K562 (cell line): ENCODE measurements at regions not wholly inside any gene's neighbourhood (a gene's known extent, or its start where the extent isn't known, plus 50 kb on each side); places are given as distances from the start of the nearest gene placed in this dataset.

ENCODE experiments used
- ATAC-seq: fragments of 200-7000 bp; cut with Tn5 transposase; 3 replicates; pipeline ENCODE4 v1.9.1; 2020; ENCODE audit warnings: moderate library complexity
- BruUV-seq: library from RNA; stranded (reverse); fragments of 400-500 nt; replicated peaks from 2 replicates; lab custom pipeline; 2021; lab: Mats Ljungman, UMichigan
- CTCF ChIA-PET: fragments of 300-600 bp; formaldehyde crosslinking; extraction: SDS; loops from one replicate; lab custom pipeline; 2021; ENCODE audit warnings: low intra/inter-chr PET ratio; lab: Yijun Ruan, JAX
- POLR2A ChIA-PET: fragments of 300-600, 350-650 bp; sonication (Branson Sonifier 250); formaldehyde crosslinking; extraction: SDS; loops from one replicate; lab custom pipeline; 2021; ENCODE audit warnings: antibody characterized with exemption, inconsistent platforms; lab: Yijun Ruan, JAX
- DNase-seq, 4 experiments: peaks; one replicate each; pipeline versions ENCODE4 v3.0.0 to v3.0.0-alpha.2; 2011 to 2018; ENCODE audit warnings: low spot score in 3 of 4, mixed read lengths in 3 of 4; ENCODE audit errors: extremely low read depth in 1 of 4
- FAIRE-seq: peaks from 2 replicates; lab custom pipeline; 2011; peaks lifted over from hg19 to GRCh38; lab: Jason Lieb, UNC
- H2AFZ ChIP-seq: 2 replicates; pipeline ENCODE4 v1.6.0; 2011; ENCODE audit warnings: low read depth, low read length, control low read depth, inconsistent platforms
- H3K27ac ChIP-seq: fragments of 200-600 bp; 3 replicates; pipeline ENCODE4 v1.8.0; 2011; ENCODE audit warnings: low read depth, mild to moderate bottlenecking, control low read depth, inconsistent platforms, low read length, moderate library complexity, mixed read lengths; ENCODE audit errors: extremely low read depth
- H3K27me3 ChIP-seq, 2 experiments: fragments of 300-600 bp in 1 of 2; 2 replicates in 1 of 2; 3 replicates in 1 of 2; pipeline versions ENCODE4 v1.6.0 to v1.8.0; 2011; ENCODE audit warnings: inconsistent platforms in 2 of 2, low read length in 2 of 2, mild to moderate bottlenecking in 1 of 2, mixed read lengths in 1 of 2, moderate library complexity in 1 of 2; ENCODE audit not compliant: control insufficient read depth in 2 of 2, insufficient read depth in 2 of 2
- H3K36me3 ChIP-seq: fragments of 300-600 bp; 3 replicates; pipeline ENCODE4 v1.8.0; 2011; ENCODE audit warnings: mild to moderate bottlenecking, low read length, inconsistent platforms; ENCODE audit not compliant: control insufficient read depth, insufficient read depth
- H3K4me1 ChIP-seq, 2 experiments: fragments of 200-600 bp in 1 of 2; replicated peaks in 1 of 2; 2 replicates in 1 of 2; 3 replicates in 1 of 2; pipeline versions ENCODE4 v1.5.1 to v1.8.0; 2011; ENCODE audit warnings: inconsistent platforms in 2 of 2, low read length in 2 of 2, mild to moderate bottlenecking in 1 of 2, mixed read lengths in 1 of 2, moderate library complexity in 1 of 2; ENCODE audit not compliant: control insufficient read depth in 2 of 2, insufficient read depth in 2 of 2
- H3K4me2 ChIP-seq: 2 replicates; pipeline ENCODE4 v1.6.1; 2011; ENCODE audit warnings: low read length, control low read depth, inconsistent platforms, mixed read lengths; ENCODE audit not compliant: insufficient read depth
- H3K4me3 ChIP-seq: fragments of 200-600 bp; sonication (generic), shearing (Covaris generic); 2 replicates; pipeline ENCODE4 v1.5.1; 2016; ENCODE audit warnings: control low read depth, inconsistent platforms
- H3K79me2 ChIP-seq: fragments of 200-600 bp; 3 replicates; pipeline ENCODE4 v1.8.0; 2011; ENCODE audit warnings: low read length, inconsistent platforms; ENCODE audit not compliant: control insufficient read depth, insufficient read depth
- H3K9ac ChIP-seq, 2 experiments: 2 replicates each; pipeline versions ENCODE4 v1.6.0 to v1.6.1; 2011; ENCODE audit warnings: low read depth in 2 of 2, low read length in 2 of 2, control low read depth in 1 of 2, inconsistent platforms in 1 of 2, mild to moderate bottlenecking in 1 of 2, mixed read lengths in 1 of 2; ENCODE audit not compliant: insufficient read depth in 1 of 2
- H3K9me1 ChIP-seq: one replicate; pipeline ENCODE4 v1.6.0; 2011; ENCODE audit warnings: inconsistent platforms, mild to moderate bottlenecking, low read length, moderate library complexity; ENCODE audit not compliant: control insufficient read depth, insufficient read depth
- H3K9me3 ChIP-seq: replicated peaks from 2 replicates; pipeline ENCODE4 v1.5.1; 2011; ENCODE audit warnings: low read depth, low read length, inconsistent platforms; ENCODE audit not compliant: control insufficient read depth, insufficient read depth
- H4K20me1 ChIP-seq: replicated peaks from 2 replicates; pipeline ENCODE4 v1.6.1; 2011; ENCODE audit warnings: low read length, inconsistent platforms, mixed read lengths; ENCODE audit not compliant: control insufficient read depth, insufficient read depth
- EHMT2 ChIP-seq: fragments of 450-650 bp; IDR thresholded peaks from 2 replicates; pipeline ENCODE4 v1.6.1; 2018; ENCODE audit warnings: antibody characterized with exemption
- HINFP ChIP-seq: fragments of 450-650 bp; conservative IDR thresholded peaks from 2 replicates; pipeline ENCODE4 v1.6.1; 2016; ENCODE audit warnings: missing genetic modification characterization, low read depth, mild to moderate bottlenecking, control low read depth, missing compliant biosample characterization
- HNRNPUL1 ChIP-seq: fragments of 200-400 bp; formaldehyde crosslinking; IDR thresholded peaks from 2 replicates; pipeline ENCODE4 v1.6.1; 2017; ENCODE audit warnings: low read length
- PML ChIP-seq: IDR thresholded peaks from 2 replicates; pipeline ENCODE4 v1.6.1; 2012; ENCODE audit warnings: low read length, inconsistent platforms
- TCF3 ChIP-seq: sonication (generic); formaldehyde crosslinking; IDR thresholded peaks from 2 replicates; pipeline ENCODE4 v1.4.0; 2020; ENCODE audit warnings: mild to moderate bottlenecking, missing genetic modification reagents
- WHSC1 ChIP-seq: IDR thresholded peaks from one replicate; pipeline ENCODE4 v1.6.1; 2012; ENCODE audit warnings: low read length, control low read depth, inconsistent platforms
- ZZZ3 ChIP-seq: fragments of 450-650 bp; IDR thresholded peaks from 2 replicates; pipeline ENCODE4 v1.6.1; 2016; ENCODE audit warnings: antibody characterized with exemption, mild to moderate bottlenecking, moderate library complexity
- WGBS: fragments of 100-300 bp; shearing (Covaris generic); methylation state at CpG from one replicate; pipeline ENCODE4 v1.1.6; 2016; ENCODE audit warnings: low coverage, mixed read lengths; ENCODE audit not compliant: insufficient coverage; ENCODE audit errors: missing lambda C conversion rate; 5-methylcytosine and 5-hydroxymethylcytosine counted together
- in situ Hi-C: fragments of 300-500 bp; cut with MboI; formaldehyde crosslinking; loops from 4 replicates; pipeline ENCODE4 v1.15.0; 2018; ENCODE audit warnings: inconsistent platforms, mixed read lengths
- intact Hi-C: fragments of 100-400 bp; cut with micrococcal nuclease; formaldehyde crosslinking; loops from 2 replicates; pipeline ENCODE4 v1.14.2; 2022
- TF ChIP-seq, protein P1 (sequence below): fragments of 250-450 bp; sonication (Bioruptor Pico); IDR thresholded peaks from 2 replicates; pipeline ENCODE4 v1.8.0; 2022; ENCODE audit warnings: inconsistent platforms, mild to moderate bottlenecking, moderate library complexity, borderline replicate concordance

DNA sequence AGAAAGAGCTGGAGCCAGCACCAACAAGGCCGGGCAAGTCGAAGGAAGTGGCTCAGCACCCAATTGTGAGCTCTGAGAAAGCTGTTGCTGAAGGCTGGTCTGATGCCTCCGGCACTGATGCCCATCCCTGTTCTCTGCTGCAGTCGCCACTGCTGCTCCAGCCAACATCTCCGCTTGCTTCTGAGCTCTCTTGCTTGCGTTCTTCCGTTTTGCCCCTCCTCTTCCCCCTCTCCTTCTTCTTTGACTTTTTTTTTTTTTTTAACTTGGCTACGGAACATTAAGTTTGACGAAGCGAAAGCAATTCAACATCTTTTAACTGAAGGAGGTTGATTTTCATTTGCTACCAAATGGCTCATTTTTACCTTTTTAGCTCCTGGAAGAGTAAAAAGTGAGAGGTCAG, 442.9 kb downstream of the MCTP2 start:
- in situ Hi-C loops (no loop called here), intact Hi-C loops (loop anchor here (5.0 to 10.0 kb wide), 5 partner anchors 183 to 1651 kb away; no protein-coding TSS in a partner anchor)
- H3K27me3 ChIP-seq: peaks cover 6 to 28% of the 10 kb centered on the region in 2 experiments; a peak in 4 of 5 replicates
- no peak overlapping the region for H3K4me3 ChIP-seq
- POLR2A ChIA-PET: interaction anchor here (0.8 kb wide), 1 partner anchor 156 kb away, joined by 3 read pairs; no protein-coding TSS in a partner anchor
- H3K9me1 ChIP-seq: no peaks in the 10 kb centered on the region
- no peak overlapping the region for H2AFZ ChIP-seq
- no peaks in the 10 kb centered on the region for H3K79me2 ChIP-seq
- no peaks in the 10 kb centered on the region for H3K9me3 ChIP-seq
- CTCF ChIA-PET: interaction anchor here (0.6 kb wide), 1 partner anchor 139 kb away, joined by 3 read pairs; no protein-coding TSS in a partner anchor
- H3K9ac ChIP-seq: no peak overlapping the region
- no peak overlapping the region for H3K27ac ChIP-seq
- no peak overlapping the region for H3K4me2 ChIP-seq
- FAIRE-seq (no peak), DNase-seq (no peak), ATAC-seq (no peak)
- H3K4me1 ChIP-seq: no peaks in the 10 kb centered on the region; a peak in 1 of 5 replicates
- no TSS peak for BruUV-seq
- H4K20me1 ChIP-seq: no peaks in the 10 kb centered on the region
- 1% methylated on average over 10 of the region's 10 CpGs for WGBS
- H3K36me3 ChIP-seq: no peaks in the 10 kb centered on the region
- TF ChIP-seq, protein P1, sequence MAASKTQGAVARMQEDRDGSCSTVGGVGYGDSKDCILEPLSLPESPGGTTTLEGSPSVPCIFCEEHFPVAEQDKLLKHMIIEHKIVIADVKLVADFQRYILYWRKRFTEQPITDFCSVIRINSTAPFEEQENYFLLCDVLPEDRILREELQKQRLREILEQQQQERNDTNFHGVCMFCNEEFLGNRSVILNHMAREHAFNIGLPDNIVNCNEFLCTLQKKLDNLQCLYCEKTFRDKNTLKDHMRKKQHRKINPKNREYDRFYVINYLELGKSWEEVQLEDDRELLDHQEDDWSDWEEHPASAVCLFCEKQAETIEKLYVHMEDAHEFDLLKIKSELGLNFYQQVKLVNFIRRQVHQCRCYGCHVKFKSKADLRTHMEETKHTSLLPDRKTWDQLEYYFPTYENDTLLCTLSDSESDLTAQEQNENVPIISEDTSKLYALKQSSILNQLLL (CRISPR knock-in tag): no peak
- TF ChIP-seq PML (no peak), TCF3 (no peak), HNRNPUL1 (no peak), EHMT2 (no peak), HINFP (tag) (no peak), WHSC1 (no peak), ZZZ3 (no peak)
